Tibial nerve (tissue), 3 donors: ENCODE measurements at regions not wholly inside any gene's neighbourhood (a gene's known extent, or its start where the extent isn't known, plus 50 kb on each side); places are given as distances from the start of the nearest gene placed in this dataset.

Source experiments
- POLR2A ChIP-seq, 2 donors: fragments of 450-650 bp; IDR thresholded peaks; one replicate each; pipeline ENCODE4 v1.6.1; 2017; ENCODE audit warnings: antibody characterized with exemption in 2 of 2, mild to moderate bottlenecking in 2 of 2, moderate library complexity in 2 of 2
- TF ChIP-seq, protein P1 (sequence below), 5 experiments: fragments of 200-600 bp in 3 of 5; fragments of 450-650 bp in 2 of 5; sonication (generic) in 3 of 5; IDR thresholded peaks; one replicate each; pipeline ENCODE4 v1.5.1; 2016 to 2019; ENCODE audit warnings: antibody characterized with exemption in 5 of 5, mild to moderate bottlenecking in 3 of 5, moderate library complexity in 2 of 5

DNA sequence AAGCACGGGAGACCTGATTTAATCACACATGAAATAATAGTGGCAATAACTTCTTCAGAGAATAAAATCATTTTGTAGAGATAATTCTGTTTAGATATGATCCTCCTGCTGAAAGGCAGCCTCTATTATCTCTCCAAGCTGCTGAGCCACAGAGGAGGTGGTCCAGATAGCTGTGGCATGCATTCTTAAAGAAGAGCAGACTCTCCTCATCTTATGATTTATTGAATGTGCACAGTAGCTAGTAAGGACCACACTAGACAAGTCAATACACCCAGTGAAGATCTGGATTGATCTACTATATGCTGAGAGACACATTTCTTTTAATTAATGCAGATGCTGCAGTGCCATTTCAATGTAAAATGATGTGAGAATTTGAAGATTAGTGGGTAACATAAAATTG is 552.9 kb upstream of the ANO3 start:
- TF ChIP-seq, protein P1, sequence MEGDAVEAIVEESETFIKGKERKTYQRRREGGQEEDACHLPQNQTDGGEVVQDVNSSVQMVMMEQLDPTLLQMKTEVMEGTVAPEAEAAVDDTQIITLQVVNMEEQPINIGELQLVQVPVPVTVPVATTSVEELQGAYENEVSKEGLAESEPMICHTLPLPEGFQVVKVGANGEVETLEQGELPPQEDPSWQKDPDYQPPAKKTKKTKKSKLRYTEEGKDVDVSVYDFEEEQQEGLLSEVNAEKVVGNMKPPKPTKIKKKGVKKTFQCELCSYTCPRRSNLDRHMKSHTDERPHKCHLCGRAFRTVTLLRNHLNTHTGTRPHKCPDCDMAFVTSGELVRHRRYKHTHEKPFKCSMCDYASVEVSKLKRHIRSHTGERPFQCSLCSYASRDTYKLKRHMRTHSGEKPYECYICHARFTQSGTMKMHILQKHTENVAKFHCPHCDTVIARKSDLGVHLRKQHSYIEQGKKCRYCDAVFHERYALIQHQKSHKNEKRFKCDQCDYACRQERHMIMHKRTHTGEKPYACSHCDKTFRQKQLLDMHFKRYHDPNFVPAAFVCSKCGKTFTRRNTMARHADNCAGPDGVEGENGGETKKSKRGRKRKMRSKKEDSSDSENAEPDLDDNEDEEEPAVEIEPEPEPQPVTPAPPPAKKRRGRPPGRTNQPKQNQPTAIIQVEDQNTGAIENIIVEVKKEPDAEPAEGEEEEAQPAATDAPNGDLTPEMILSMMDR (IDR thresholded peaks at IDR 0.05) = no peak
- TF ChIP-seq POLR2A (IDR thresholded peaks at IDR 0.05) = no peak
